ENCODE measurements at regions not wholly inside any gene's neighbourhood (a gene's known extent, or its start where the extent isn't known, plus 50 kb on each side); places are given as distances from the start of the nearest gene placed in this dataset.

DNA sequence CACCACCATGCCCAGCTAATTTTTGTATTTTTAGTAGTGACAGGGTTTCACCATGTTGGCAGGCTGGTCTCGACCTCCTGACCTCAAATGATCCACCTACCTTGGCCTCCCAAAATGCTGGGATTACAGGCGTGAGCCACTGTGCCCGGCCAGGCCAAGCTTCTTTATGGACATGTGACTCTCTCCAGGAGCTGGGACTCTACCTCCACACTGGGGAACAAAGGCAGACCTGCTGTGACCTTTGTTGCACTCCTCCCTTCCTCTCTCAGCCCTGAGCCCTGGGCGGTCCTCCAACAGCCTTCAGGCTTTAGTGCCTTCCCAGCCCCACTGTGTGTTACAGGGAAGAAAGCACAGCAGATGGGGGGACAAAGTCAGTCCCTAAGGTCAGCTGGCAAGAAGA, 55.0 kb upstream of the DUSP5 start:
- DNase-seq: no peak

DNA sequence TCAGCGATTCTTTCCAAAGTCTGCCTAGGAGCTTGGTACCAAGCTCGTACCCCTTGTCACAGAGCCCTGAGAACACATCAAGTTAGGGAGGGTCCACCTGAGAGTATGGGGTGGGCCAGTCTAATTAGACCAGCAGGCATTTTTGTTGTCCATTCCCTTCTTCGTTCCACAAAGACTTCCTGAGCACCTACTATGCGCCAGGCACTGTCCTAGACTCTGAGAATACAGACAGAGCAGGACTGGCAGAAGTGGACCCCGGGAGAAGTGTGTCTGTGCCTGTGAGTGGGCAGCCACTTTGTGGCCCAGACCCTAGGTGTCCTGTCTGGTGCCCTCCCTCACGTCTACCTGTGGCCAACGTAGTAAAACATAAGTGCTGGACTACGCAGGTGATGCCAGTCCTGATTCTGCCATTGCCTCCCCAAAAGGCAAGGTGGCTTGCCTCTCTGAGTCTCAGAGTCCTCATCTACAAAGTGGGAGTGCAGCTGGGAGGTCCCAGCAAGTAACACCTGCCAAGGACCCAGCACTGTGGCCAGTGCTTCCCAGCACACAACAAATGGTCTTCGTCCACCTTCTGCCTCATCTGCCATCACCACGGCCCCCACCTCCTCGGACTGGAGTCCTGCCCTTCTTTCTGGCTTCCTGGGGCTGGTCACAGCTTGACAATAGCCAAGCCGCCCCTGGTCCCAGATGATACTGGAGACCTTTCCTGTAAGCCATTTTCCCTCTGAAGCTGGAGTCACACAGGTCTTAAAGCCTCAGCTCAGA, 54.3 kb upstream of the DUSP5 start:
- DNase-seq: no peak

DNA sequence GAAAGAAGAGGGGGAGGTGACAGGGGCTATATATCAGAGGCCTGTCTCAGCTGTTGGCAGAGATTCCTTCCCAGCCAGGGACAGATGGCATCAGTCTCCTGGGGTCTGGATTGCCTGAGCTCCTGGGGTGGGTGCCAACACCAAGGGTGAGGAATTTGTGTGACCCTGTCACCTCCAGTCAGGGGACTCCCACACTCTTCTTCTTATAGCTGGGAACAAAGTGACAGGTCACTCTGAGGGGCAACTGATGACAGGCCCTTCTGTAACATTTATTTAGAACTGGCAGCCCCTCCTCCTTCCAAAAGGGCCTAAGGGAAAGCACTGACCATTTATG, 53.7 kb upstream of the DUSP5 start:
- no peak for DNase-seq

DNA sequence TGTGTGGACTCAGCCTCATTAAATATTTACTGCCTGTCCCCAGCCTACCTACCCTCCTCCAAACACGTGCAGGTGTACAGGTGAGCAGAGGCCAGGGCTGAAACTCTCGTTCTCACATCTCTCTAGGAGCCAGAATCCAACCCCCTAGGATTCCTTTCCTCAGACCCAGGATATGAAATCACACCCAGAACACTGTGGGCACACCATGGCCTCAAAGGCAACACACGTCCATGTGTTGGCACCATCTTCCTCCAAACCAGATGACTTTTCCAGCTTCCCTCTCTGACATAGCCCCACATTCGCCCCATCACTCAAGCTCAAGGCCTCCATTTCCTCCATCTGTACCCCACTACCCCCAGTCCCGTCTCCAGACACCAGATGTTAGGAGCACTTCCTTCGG, 51.8 kb upstream of the DUSP5 start:
- DNase-seq: no peak

DNA sequence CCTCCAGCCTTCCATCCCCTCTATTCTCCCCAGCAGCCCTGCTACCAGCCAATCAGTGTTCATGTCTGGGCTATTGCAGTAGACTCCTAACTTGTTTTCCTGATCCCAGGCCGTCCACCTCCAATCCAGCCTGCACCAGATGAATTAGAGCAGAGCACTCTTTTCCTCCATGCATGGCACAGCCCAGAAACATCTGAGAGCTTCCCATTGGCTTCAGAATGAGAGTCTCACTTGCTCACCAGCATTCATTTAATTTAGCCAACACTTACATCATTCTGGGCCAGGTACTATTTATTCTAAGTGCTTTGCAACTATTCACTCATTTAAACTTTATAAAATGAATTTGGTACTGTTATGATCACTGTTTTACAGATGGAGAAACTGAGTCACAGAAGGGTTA, 51.4 kb upstream of the DUSP5 start:
- DNase-seq: no peak

DNA sequence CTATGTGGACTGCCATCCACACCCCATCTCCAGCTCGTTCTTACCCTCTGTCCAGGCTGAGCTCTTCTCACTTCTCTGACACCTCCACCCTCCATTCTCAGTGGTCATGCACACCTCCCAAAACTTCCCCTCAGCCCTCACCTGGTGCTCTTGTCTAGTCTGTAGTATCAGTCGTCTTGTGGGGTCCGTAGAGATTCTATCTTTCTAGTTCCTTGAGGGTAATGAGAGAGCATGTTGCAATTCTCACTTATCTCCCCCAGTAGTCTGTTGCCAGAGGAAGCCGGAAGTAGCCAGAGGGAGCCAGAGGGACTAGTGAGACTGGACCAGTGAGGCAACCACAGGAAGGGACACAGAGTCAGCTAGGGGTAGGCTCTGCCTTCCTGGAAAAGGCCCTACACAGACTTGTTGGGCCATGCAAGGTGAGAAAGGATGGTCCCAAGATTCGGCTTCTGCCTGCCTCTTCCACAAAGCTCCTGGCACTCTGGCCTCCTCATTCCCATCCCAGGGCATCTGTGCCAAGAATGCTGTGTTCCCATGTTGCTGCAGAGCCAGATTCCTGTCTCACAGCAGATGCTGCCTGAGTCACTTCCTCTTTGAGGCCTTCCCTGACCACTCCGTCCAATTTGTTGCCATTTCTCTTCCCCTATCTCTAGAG, 50.6 kb upstream of the DUSP5 start:
- DNase-seq: no peak

DNA sequence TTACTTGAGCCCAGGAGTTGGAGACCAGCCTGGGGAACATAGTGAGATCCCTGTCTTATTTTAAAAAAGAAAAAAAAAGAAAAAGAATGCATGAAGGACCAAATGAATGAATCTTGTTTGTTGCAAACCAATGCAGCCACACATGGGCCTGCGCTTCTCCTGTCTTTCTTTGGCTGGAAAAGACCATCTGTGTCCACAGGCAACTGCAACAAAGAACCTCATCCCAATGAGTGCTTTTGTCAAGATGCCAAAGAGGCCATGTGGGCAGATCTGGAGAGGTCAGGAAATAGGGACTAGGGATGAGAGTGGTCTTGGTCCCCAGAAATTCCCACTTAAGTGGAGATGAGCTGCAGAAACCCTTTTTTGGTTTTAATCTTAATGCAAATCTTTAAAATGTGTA, 49.8 kb upstream of the DUSP5 start:
- no peak for DNase-seq
